ENCODE measurements at regions not wholly inside any gene's neighbourhood (a gene's known extent, or its start where the extent isn't known, plus 50 kb on each side); places are given as distances from the start of the nearest gene placed in this dataset.

GRCh38 chr1:235011599-235012435 lies 116.8 kb downstream of the TOMM20 start:
- peak; percentile 92 to 96 (median 94) for DNase-seq (ENCODE audit: low read depth in 3 of 3)

- peak; percentile 38 to 76 (median 38) for DNase-seq (ENCODE audit: low read depth in 3 of 3)
These were observed 117.5 kb downstream of the TOMM20 start for GRCh38 chr1:235011064-235011598.

GRCh38 chr1:235009561-235010306 lies 118.9 kb downstream of the TOMM20 start:
- DNase-seq (ENCODE audit: low read depth in 3 of 3) = no peak

GRCh38 chr1:235009074-235009473 lies 119.6 kb downstream of the TOMM20 start:
- no peak for DNase-seq (ENCODE audit: low read depth in 3 of 3)

- no peak for DNase-seq (ENCODE audit: low read depth in 3 of 3)
These were observed 120.4 kb downstream of the TOMM20 start for GRCh38 chr1:235008239-235008638.

GRCh38 chr1:235006816-235007215 lies 121.8 kb downstream of the TOMM20 start:
- no peak for DNase-seq (ENCODE audit: low read depth in 3 of 3)

GRCh38 chr1:235006132-235006721 lies 122.4 kb downstream of the TOMM20 start:
- DNase-seq (ENCODE audit: low read depth in 3 of 3) = no peak

GRCh38 chr1:235004840-235005391 lies 123.7 kb downstream of the TOMM20 start:
- DNase-seq (ENCODE audit: low read depth in 3 of 3) = no peak

GRCh38 chr1:235004276-235004675 lies 124.4 kb downstream of the TOMM20 start:
- DNase-seq (ENCODE audit: low read depth in 3 of 3) = no peak

GRCh38 chr1:235002706-235003300 lies 125.8 kb downstream of the TOMM20 start:
- no peak for DNase-seq (ENCODE audit: low read depth in 3 of 3)

- DNase-seq (ENCODE audit: low read depth in 3 of 3) = no peak
These were observed 129.1 kb downstream of the TOMM20 start for GRCh38 chr1:234999513-234999940.

GRCh38 chr1:234997896-234998741 lies 130.5 kb downstream of the TOMM20 start:
- no peak for DNase-seq (ENCODE audit: low read depth in 3 of 3)

GRCh38 chr1:234997201-234997895 lies 131.3 kb downstream of the TOMM20 start:
- DNase-seq (ENCODE audit: low read depth in 3 of 3) = no peak

GRCh38 chr1:234996245-234996757 lies 132.3 kb downstream of the TOMM20 start:
- no peak for DNase-seq (ENCODE audit: low read depth in 3 of 3)

- no peak for DNase-seq (ENCODE audit: low read depth in 3 of 3)
These were observed 134.0 kb downstream of the TOMM20 start for GRCh38 chr1:234994436-234995295.

- DNase-seq (ENCODE audit: low read depth in 3 of 3) = no peak
These were observed 136.6 kb downstream of the TOMM20 start for GRCh38 chr1:234992065-234992464.

GRCh38 chr1:234990874-234991801 lies 137.5 kb downstream of the TOMM20 start:
- DNase-seq (ENCODE audit: low read depth in 3 of 3) = no peak

- no peak for DNase-seq (ENCODE audit: low read depth in 3 of 3)
These were observed 138.3 kb downstream of the TOMM20 start for GRCh38 chr1:234990328-234990675.
